AG10803 (cell line): ENCODE measurements at regions not wholly inside any gene's neighbourhood (a gene's known extent, or its start where the extent isn't known, plus 50 kb on each side); places are given as distances from the start of the nearest gene placed in this dataset.

Experiments
- DNase-seq: peaks from one replicate; pipeline ENCODE4 v3.0.0; 2010; ENCODE audit warnings: low read depth
- H3K4me3 ChIP-seq: 2 replicates; pipeline ENCODE4 v1.5.1; 2011; ENCODE audit warnings: mild to moderate bottlenecking, low read length, control low read depth
- TF ChIP-seq, protein P1 (sequence below): conservative IDR thresholded peaks from 2 replicates; pipeline ENCODE4 v1.5.1; 2011; ENCODE audit warnings: mild to moderate bottlenecking, low read length, control low read depth, inconsistent platforms

DNA sequence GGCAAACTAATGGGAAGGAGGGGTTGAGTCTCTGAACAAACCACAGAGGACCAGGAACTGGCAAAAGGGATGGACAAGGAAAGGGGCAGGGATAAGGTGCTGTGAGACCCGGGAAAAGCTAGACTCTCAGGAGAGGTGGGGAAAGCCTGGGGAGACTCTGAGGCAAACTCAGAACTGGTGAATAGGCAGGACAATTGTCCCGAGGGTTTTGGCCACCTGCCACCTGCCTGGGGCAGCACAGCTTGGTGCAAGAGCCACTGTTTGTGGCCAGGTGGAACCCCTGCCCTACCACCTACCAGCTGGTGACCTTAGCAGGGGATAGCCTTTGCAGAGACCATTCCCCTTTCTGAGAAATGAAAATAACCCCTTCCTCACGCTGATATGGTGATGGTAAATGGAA lies 129.4 kb upstream of the ASB18 start:
- no peak overlapping the region for H3K4me3 ChIP-seq
- no peak for DNase-seq
- TF ChIP-seq, protein P1, sequence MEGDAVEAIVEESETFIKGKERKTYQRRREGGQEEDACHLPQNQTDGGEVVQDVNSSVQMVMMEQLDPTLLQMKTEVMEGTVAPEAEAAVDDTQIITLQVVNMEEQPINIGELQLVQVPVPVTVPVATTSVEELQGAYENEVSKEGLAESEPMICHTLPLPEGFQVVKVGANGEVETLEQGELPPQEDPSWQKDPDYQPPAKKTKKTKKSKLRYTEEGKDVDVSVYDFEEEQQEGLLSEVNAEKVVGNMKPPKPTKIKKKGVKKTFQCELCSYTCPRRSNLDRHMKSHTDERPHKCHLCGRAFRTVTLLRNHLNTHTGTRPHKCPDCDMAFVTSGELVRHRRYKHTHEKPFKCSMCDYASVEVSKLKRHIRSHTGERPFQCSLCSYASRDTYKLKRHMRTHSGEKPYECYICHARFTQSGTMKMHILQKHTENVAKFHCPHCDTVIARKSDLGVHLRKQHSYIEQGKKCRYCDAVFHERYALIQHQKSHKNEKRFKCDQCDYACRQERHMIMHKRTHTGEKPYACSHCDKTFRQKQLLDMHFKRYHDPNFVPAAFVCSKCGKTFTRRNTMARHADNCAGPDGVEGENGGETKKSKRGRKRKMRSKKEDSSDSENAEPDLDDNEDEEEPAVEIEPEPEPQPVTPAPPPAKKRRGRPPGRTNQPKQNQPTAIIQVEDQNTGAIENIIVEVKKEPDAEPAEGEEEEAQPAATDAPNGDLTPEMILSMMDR, result no peak

DNA sequence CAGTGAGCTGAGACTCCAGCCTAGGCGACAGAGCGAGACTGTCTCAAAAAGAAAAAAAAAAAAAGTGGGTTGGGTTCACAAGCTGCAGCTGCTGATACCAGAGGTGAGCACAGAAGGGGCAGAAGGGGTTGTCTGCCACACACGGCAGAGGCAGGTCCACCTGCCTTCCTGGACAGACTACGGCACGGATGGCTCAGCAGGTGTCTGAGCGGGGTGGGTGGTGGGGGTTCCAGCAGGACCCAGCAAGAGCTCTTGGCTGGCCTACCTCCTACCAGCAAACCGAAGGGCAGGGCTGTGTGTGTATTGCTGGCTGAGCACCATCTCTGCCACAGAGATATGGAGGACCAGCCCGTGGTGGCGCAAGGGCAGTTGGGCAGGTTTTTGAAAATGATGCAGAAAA lies 130.4 kb upstream of the ASB18 start:
- TF ChIP-seq, protein P1, result no peak
- no peak overlapping the region for H3K4me3 ChIP-seq
- DNase-seq, result no peak

DNA sequence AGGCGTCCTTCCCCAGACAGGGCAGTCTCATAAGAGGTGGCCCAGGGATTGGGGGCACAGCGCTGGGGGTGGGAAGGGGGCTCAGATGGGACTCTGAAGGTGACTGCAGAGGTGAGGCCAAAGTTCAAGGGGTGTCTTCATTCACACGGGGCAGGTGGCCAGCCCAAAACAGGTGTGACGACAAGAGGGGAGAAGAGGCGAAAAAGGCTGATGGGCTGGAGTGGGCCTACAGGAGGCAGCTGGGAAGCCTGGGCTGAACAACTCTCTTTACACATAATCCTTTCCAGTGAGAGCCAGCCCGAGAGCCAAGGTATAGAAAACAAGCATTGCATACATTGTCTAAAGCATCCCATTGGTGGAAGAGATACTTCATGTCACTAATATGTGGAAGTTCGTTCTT lies 130.9 kb upstream of the ASB18 start:
- no peak for DNase-seq
- TF ChIP-seq, protein P1, result no peak
- no peak overlapping the region for H3K4me3 ChIP-seq

DNA sequence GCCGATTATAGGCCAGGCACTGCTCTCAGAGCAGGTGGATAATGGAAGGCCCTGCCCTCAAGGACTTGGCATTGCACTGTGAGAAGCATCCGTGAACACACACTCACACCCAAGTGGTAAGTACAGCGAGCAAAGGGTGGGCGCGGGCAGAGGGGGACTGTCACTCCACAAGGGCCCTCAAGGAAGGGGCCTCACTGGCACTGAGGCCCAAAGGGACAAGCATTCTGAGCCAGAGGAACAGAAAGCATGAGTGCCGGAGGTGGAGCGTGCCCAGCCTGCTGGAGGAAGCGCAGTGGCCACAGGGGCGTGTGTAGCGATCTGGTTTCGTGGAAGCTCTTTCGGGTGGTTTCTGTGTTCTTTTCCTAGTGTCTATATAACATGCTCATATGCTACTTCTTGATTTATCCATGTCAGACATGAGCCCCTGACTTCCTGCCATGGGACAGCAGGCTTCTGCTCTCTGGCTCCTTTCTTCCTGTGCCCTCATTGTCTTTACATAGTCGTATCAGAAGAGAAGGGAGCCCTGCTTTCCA lies 132.7 kb upstream of the ASB18 start:
- DNase-seq, result no peak
- TF ChIP-seq, protein P1, result no peak
- no peak overlapping the region for H3K4me3 ChIP-seq

DNA sequence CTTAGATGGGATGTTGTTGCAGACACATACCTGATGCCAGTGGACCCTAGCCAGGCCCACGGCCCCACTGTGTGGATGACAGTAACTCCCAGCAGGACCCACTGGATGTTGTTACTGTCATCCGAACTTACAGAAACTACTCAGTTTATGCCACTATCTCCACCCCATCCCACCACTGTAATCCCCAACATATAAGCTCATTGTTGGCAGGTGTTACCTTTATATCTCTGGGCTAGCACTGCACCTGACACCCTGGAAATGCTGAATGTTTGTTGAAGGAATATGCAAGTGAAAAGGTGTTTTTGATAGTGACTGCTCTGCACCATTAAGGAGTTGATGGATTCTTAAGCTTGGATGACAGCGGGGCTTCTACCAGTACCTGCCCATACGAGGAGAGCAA lies 133.5 kb upstream of the ASB18 start:
- no peak for DNase-seq
- TF ChIP-seq, protein P1, result no peak
- no peak overlapping the region for H3K4me3 ChIP-seq

DNA sequence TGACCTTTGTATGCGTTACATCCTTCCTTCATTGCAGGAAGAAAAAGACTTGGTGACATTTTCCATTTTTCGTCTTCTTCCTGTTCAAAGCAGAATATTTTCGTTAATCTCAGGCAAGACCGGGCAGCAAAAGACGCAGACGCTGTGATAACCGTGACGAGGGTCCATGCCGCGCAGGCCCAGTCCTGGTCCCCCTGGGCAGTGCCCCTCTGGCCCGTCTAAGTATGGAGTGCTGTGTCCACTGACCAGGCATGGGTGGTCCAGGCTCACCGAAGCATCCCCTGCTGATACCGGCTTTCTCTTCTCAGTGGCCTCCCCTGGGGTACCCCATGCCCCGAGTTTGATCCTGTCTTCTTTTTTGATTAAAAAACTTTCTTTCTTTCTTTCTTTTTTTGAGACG lies 135.2 kb upstream of the ASB18 start:
- TF ChIP-seq, protein P1, result no peak
- DNase-seq, result no peak
- H3K4me3 ChIP-seq, result no peak overlapping the region

- no peak overlapping the region for H3K4me3 ChIP-seq
- TF ChIP-seq, protein P1, result no peak
- DNase-seq, result no peak
These were observed 135.9 kb upstream of the ASB18 start for GRCh38 chr2:236400046-236400574.
